HG03196 (cell line): ENCODE measurements at regions not wholly inside any gene's neighbourhood (a gene's known extent, or its start where the extent isn't known, plus 50 kb on each side); places are given as distances from the start of the nearest gene placed in this dataset.

ENCODE experiments used
- ATAC-seq: cut with Tn5 transposase; IDR thresholded peaks from one replicate; pipeline ENCODE4 v1.9.1; 2021; ENCODE audit not compliant: unreplicated experiment

- ATAC-seq, result no peak
Observed at GRCh38 chr15:95584088-95584487, 746.4 kb upstream of the NR2F2 start.

GRCh38 chr15:95588056-95588455 is 742.4 kb upstream of the NR2F2 start:
- ATAC-seq, result no peak

GRCh38 chr15:95590533-95591044 is 739.9 kb upstream of the NR2F2 start:
- no peak for ATAC-seq

GRCh38 chr15:95591270-95591669 is 739.2 kb upstream of the NR2F2 start:
- no peak for ATAC-seq

- ATAC-seq, result no peak
Observed at GRCh38 chr15:95591886-95592285, 738.6 kb upstream of the NR2F2 start.

GRCh38 chr15:95594496-95594895 is 736.0 kb upstream of the NR2F2 start:
- ATAC-seq, result no peak

GRCh38 chr15:95595759-95596158 is 734.7 kb upstream of the NR2F2 start:
- ATAC-seq, result no peak

GRCh38 chr15:95596496-95596895 is 734.0 kb upstream of the NR2F2 start:
- no peak for ATAC-seq

GRCh38 chr15:95598251-95598855 is 732.1 kb upstream of the NR2F2 start:
- no peak for ATAC-seq

- no peak for ATAC-seq
Observed at GRCh38 chr15:95600367-95600766, 730.1 kb upstream of the NR2F2 start.

GRCh38 chr15:95600884-95601283 is 729.6 kb upstream of the NR2F2 start:
- no peak for ATAC-seq

- no peak for ATAC-seq
Observed at GRCh38 chr15:95601525-95601924, 729.0 kb upstream of the NR2F2 start.

GRCh38 chr15:95603802-95604201 is 726.7 kb upstream of the NR2F2 start:
- no peak for ATAC-seq

- no peak for ATAC-seq
Observed at GRCh38 chr15:95604634-95605036, 725.9 kb upstream of the NR2F2 start.

GRCh38 chr15:95605098-95605497 is 725.4 kb upstream of the NR2F2 start:
- no peak for ATAC-seq

GRCh38 chr15:95606551-95606950 is 723.9 kb upstream of the NR2F2 start:
- no peak for ATAC-seq

GRCh38 chr15:95608371-95608770 is 722.1 kb upstream of the NR2F2 start:
- ATAC-seq, result no peak

GRCh38 chr15:95609096-95609495 is 721.4 kb upstream of the NR2F2 start:
- ATAC-seq, result no peak

GRCh38 chr15:95610945-95611344 is 719.6 kb upstream of the NR2F2 start:
- ATAC-seq, result no peak

- no peak for ATAC-seq
Observed at GRCh38 chr15:95615436-95615835, 715.1 kb upstream of the NR2F2 start.

GRCh38 chr15:95616306-95616705 is 714.2 kb upstream of the NR2F2 start:
- no peak for ATAC-seq

GRCh38 chr15:95620934-95621579 is 709.4 kb upstream of the NR2F2 start:
- ATAC-seq, result no peak

GRCh38 chr15:95622843-95623242 is 707.7 kb upstream of the NR2F2 start:
- no peak for ATAC-seq
